Neural progenitor cell (in vitro differentiated cells): ENCODE measurements at regions not wholly inside any gene's neighbourhood (a gene's known extent, or its start where the extent isn't known, plus 50 kb on each side); places are given as distances from the start of the nearest gene placed in this dataset.

Source experiments
- EZH2 ChIP-seq: fragments of 200-600 bp; sonication (generic); IDR thresholded peaks from 2 replicates; pipeline ENCODE4 v1.6.1; 2017; ENCODE audit warnings: antibody characterized with exemption, mild to moderate bottlenecking, moderate library complexity
- EZH2phosphoT487 ChIP-seq: fragments of 200-600 bp; sonication (generic); IDR thresholded peaks from 2 replicates; pipeline ENCODE4 v1.6.1; 2017; ENCODE audit warnings: antibody characterized with exemption
- TF ChIP-seq, protein P1 (sequence below): fragments of 200-600 bp; sonication (generic); IDR thresholded peaks from 2 replicates; pipeline ENCODE4 v1.5.1; 2017; ENCODE audit warnings: antibody characterized with exemption, mild to moderate bottlenecking

DNA sequence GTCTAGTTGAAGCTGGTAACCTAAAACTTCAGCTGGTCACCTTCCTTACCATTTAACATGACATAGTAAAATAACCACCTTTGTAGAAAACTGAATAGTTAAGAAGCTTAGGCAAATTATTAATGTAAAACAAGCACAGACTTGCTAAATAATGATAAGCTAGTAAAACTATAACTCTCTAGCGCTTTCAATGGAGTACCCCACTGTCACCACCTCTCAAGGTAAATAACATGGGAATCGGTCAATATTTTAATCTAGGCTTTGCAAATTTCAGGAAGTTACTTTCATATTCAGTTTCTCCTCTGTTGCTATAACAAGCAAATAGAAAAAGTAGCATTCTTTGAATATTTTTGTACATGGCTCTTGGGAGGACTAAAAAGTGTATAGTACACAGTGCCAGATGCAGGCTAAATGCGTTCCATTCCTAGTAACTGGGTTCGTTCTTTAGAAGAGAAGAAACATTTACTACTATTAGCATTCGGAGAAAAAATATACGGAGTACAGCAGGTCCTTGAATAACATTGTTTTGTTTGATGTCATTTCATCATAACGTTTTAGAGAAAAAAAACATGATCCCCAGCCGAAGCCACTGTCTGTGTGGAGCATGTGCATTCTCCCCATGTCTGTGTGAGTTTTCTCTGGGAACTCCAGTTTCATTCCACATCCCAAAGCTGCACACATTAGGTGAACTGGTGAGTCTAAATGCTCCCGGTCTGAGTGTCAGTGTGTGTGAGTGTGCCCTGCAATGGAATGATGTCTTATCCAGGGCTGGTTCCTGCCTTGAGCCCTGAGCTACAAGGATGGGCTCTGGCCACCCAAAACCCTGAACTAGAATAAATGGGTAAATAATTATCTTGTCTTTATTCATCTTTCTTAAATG lies 52.5 kb downstream of the EPRS1 start:
- TF ChIP-seq, protein P1, sequence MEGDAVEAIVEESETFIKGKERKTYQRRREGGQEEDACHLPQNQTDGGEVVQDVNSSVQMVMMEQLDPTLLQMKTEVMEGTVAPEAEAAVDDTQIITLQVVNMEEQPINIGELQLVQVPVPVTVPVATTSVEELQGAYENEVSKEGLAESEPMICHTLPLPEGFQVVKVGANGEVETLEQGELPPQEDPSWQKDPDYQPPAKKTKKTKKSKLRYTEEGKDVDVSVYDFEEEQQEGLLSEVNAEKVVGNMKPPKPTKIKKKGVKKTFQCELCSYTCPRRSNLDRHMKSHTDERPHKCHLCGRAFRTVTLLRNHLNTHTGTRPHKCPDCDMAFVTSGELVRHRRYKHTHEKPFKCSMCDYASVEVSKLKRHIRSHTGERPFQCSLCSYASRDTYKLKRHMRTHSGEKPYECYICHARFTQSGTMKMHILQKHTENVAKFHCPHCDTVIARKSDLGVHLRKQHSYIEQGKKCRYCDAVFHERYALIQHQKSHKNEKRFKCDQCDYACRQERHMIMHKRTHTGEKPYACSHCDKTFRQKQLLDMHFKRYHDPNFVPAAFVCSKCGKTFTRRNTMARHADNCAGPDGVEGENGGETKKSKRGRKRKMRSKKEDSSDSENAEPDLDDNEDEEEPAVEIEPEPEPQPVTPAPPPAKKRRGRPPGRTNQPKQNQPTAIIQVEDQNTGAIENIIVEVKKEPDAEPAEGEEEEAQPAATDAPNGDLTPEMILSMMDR: no peak
- TF ChIP-seq EZH2phosphoT487 (no peak), EZH2 (no peak)
